ENCODE measurements at regions not wholly inside any gene's neighbourhood (a gene's known extent, or its start where the extent isn't known, plus 50 kb on each side); places are given as distances from the start of the nearest gene placed in this dataset.

GRCh38 chr18:78884502-78884901 lies 95.1 kb upstream of the SALL3 start:
- no peak for DNase-seq

DNA sequence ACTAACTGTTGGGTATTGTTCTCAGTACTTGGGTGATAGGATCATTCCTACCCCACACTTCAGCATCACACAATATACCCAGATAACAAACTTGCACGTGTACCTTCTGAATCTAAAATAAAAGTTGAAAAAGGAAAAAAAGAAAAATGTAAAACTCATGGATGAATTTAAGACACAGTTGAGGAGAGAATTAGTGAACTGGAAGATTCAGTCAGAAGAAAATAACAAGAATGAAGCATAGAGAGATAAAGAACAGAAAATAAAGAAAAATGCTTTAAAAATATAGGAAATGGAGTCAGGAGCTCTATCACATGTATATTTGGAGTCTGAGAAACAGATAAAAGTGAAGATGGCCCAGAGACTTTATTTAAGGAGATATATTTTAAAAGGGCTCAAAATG lies 90.4 kb upstream of the SALL3 start:
- DNase-seq: no peak

GRCh38 chr18:78890388-78890787 lies 89.2 kb upstream of the SALL3 start:
- DNase-seq: no peak

DNA sequence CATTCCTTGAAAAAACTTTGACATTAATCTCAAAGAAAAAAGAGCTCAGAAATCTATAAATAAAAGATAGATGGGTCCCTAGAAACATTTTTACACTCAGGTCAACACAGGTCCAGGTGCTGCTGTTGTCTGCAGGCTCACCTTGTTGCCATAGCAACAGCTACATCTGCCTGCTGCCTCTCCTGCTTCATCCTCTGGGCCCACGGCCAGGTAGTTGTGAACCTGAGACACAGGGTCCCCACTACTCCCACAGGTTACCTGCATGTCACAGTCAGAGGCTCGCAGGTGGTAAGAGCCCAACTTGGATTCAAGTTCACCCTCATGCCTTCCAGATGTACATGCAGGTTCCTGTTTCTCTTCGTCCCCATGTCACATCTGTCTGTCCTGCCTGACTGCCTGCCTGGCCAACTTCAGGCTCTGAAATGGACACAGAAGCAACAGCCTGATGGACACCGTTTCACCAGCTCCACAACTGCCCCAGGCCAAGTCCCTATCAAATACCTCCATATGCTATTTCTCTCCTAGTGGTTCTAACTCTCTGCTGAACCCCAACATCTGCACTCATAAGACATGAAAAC lies 88.3 kb upstream of the SALL3 start:
- no peak for DNase-seq

DNA sequence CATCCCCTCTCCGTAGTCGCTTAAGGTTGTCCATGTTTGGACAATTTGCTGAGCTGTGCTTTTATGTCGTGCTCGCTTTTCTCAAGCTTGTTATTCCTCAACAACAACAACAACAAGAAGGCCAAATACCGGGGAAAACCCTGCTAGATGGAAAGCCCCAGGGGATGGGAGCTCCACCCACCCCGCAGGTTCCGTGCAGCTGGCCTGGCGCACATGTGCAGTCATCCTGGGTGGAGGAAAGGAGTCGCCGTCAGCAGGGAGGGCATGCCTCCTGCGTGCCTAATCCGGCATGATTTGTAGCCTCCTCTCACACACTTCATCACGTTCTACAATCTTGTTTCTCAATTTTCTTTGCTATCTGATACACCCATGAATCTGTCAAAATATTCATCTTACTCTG lies 87.4 kb upstream of the SALL3 start:
- DNase-seq: no peak

DNA sequence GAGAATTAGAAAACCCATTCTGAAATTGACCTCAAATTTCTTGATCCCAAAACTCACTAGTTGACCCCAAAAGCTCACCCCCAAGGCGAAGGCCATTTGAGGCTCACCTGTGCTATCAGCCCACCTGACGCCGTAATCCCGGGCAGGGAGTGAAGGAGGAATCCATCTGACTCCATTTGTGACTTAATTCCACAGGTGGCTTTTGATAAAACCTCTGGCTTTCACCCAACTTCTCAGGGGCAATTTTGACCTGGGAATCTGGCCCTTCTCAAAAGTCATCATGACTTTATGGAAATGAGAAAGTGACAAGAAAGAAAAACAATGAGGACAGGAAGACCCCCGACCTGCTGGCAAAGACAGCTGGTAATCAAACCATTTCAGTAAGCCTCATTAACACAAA lies 86.9 kb upstream of the SALL3 start:
- no peak for DNase-seq

GRCh38 chr18:78893281-78894032 lies 86.2 kb upstream of the SALL3 start:
- DNase-seq: no peak

DNA sequence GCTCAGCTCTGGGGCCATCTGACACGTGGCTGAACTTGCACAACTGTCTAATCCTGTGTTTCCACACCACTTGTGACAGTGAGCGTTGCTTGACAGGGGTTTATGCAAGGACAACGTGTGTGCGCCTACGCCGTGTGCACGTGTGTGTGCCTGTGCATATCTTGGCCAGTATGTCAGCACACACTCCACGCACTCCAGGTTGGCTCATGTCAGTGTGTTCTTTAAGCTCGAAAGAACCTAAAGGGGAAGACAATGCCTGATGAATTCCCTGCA lies 85.6 kb upstream of the SALL3 start:
- no peak for DNase-seq

DNA sequence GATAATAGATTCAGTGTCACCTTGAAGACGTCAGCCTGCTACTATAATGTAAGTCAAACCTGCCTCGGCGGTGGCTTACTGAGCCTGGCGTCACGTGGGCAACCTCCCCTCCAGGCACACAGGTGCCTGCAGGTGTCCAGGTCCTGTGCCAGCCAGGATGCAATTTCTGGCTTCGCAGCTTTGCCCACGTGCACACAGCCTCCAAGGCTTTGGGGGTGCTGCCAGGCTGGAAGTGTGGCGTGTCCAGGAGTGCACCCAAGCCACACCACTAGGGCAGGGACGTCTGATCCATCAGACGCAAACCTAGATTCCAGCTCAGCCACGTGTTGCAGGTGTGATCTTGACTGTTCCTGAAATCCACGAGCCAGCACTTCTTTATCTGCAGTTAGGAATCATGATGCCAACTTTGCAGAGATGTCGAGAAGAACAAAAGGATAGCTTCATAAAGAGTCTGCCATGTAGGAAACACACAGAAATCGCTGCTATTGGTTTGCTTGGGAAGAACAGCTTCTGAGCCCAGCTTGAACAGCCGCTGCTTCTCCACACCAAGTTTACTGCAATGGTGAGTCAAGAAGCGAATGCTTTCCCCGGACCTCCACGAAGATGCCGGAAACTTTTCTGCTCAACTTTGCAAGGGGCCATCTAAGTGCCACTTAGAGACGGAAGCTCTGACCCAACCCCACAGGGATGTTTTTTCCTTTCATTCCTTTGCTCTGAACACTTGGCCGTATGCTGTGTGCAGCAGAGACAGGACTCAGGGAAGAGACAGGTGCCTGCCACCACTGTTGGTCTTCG lies 84.2 kb upstream of the SALL3 start:
- no peak for DNase-seq

DNA sequence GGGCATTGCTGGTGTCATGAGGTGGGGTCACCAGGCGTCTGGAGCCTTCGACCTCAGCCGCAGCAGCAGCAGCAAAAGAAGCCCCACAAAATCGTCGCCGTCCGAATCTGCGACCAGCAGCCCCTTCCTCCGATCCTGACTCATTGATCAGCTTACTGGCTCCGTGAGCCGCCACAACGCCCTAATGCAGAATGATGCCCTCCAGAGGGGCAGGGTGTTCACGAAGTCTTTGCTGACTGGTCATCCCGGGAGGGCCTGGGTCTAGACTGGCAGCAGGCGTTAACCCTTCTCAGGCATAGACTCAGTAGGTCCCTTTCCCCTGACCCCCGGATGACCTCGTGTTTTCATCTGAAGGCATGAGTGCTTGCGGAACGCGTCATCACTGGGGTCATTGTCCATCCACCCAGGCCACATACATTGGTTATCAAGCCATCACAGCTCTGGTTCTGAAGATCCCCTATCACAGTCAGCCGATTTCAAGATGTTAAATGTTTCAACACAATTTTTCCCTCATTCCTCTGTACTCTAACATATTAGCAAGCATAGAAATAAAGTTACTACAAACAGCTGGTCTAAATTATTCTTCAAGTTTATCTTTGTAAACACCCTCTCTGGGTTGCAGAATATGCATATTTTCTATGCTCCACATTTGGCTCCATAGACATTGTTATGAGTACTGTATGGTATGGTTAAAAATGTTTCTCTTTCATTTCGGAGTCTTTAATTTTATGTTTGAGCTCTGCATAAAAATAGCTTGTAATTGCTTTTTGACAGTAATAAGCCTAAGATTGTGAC lies 83.3 kb upstream of the SALL3 start:
- no peak for DNase-seq

DNA sequence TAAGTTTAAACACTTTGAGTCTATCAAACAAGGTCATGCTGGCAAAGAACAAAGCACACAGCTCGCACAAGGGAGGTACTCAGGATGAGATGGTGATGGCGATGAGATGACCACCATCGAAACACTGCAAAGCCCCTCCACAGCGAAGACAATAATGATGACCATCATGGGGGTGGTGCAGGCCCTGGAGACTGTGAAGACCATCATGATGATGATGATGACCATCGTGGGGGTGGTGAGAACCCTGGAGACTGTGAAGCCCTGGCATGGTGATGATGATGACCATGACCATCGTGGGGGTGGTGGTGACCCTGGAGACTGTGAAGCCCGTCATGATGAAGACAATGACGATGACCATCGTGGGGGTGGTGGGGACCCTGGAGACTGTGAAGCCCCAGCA lies 81.6 kb upstream of the SALL3 start:
- no peak for DNase-seq

DNA sequence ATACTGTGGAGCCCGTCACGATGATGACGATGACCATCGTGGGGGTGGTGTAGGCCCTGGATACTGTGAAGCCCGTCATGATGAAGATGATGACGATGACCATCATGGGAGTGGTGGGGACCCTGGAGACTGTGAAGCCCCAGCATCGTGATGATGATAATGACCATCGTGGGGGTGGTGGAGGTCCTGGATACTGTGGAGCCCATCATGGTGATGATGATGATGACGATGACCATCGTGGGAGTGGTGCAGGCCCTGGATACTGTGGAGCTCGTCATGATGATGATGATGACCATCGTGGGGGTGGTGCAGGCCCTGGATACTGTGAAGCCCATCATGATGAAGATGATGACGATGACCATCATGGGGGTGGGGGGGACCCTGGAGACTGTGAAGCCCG lies 81.0 kb upstream of the SALL3 start:
- no peak for DNase-seq

DNA sequence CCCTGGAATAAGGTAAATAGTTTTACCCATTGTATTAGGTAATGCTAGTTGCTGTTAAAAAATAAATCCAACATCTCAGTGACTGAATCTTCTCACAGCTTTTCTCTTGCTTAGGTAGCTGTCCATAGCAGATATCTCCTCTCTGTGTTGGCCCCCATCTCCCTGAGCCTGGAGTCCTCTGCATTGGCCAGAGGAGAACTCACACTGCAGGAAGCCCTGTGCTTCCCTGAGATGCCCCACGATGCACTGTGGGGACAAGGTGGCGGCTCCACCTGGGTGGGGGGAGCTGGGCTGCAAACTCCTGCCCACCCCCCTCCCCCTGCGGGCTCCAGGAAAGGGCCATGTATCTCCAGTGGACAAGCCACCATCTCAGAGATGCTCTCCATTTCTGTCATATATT lies 80.4 kb upstream of the SALL3 start:
- no peak for DNase-seq

DNA sequence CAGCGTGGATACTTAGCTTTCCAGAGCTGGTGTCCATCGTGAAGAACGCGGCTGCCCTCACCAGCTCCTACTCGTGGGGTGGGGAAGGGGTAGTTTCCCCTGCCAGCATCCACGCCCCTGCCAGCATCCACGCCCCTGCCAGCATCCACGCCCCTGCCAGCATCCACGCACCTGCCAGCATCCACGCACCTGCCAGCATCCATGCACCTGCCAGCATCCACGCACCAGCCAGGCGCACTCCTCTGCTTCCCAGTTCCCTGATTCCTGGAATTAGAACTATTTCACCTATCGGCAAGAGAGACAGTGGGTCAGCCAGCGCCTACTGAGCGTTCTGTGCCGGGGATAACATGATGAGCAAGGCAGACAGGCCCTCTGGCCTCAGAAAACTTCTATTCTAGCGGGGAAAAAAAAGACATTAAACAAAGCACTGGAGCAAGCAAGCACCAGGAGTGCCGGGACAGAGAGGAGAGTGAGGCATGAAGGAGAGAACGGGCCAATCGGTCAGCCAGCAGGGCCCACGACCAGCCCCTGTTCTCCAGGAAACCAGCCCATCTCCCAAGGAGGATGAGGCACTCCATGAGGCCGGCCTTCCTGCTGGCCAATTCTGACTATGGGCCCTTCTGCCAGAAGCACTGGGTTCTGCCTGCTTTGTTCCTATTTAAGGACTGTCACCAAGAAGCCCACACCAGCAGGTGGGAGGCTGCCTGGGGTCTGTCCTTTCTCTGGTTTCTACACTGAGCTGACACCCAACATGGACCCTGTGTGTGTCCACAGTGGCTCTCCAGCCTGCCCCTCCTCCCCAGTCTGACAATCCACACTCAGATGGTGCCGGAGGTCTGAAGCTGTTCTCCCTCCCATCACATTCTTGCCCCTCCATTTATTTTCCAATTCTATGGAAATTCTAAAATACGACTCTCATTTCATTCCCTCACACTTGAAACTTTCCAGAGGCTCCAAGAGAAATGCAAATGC lies 78.4 kb upstream of the SALL3 start:
- DNase-seq: no peak

- DNase-seq: no peak
Measured at GRCh38 chr18:78901923-78902794, 77.5 kb upstream of the SALL3 start.

DNA sequence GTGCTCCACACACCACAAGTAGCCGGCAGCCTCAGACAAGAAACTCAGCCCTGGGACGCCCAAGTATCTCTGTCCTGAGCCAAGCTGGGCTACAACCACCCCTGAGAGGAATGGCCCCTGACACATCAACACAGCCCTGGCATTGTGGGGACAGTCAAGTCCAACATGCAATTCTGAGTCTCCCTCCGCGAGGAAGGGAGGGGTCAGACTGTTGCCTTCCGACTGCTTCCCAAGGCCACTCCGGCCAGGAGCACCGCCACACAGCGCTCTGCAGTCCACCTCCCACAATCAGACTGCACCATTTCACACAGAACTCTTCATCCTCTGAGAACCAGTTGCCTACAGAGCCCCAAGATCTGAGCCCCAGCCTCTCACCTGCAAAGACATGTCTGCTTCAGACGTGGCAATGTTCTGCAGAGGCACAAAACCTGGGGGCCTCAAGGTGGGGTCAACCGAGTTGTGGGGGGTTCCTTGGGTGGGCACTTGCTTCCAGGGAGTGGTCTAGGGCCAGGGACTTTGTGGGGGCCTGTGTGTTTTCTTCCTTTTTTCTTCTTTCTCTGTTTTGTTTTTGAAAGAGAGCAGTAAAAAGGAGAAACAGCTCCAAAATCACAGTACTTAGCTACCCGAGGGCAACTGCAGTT lies 76.7 kb upstream of the SALL3 start:
- DNase-seq: no peak

DNA sequence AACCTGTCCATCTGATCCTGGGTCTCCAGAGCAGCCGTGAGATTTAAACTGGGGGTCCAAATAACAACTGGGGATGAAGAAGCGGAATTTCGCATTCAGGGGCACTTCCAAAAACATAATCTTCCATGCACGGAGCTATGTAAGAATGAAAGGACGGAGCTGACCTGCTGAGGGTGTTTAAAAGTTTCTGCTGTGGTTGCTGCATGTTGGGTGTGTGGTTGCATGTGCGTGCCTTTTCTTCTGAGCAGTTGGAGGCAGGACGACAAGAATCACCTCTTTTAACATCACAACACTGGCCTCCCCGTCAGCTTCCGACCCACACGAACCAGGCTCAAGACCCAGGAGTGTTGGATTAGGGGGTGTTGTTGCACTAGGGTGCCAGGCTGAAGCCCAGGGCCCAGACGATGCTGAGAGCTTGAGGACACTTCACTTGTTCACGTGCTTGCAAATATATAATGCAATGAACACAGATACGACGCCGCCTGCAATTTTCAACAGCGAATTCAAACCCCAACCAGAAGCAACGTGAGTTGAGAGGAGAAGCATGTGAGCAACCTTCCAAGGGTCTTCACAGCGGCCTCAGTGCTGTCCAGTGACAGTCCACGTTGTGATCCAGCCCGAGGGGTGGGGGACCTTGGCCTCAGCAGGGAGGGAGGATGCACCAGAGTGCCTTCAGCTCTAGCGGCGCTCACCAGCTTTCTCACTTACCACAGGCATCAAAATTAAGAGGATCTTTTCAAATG lies 76.0 kb upstream of the SALL3 start:
- DNase-seq: no peak

DNA sequence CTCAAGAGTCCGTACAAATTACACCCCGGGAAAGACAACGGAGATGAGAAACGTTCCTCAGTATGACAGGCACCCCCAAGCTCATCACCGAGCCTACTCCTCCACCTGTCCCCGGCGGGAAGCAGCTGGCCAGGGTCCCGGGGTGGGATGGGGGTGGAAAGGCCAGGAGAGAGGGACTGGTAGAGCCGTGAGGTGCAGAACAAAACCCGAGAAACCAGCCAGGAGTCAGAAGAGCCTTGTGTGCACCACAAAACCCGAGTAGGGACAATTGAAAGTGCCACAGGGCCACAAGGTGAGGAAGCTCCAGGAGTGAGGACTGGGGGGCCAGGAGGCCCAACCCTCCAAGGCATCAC lies 75.5 kb upstream of the SALL3 start:
- DNase-seq: no peak

DNA sequence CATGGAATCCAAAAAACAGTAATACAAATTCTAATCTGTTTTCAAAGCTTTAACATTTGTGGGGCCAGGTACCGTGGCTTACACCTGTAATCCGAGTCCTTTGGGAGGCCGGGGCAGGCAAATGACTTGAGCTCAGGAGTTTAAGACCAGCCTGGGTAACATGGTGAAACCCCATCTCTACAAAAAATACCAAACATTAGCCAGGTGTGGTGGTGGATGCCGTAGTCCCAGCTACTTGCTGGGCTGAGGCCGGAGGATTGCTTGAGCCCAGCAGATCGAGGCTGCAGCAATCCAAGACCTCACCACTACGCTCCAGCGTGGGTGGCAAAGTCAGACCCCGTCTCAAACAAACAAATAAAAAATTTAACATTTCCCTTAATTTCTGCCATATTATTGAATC lies 74.3 kb upstream of the SALL3 start:
- no peak for DNase-seq

GRCh38 chr18:78906066-78906465 lies 73.6 kb upstream of the SALL3 start:
- DNase-seq: no peak

Data from activated CD4-positive, CD25-positive, alpha-beta regulatory T cell (primary cell).